H1 (cell line): ENCODE measurements at regions not wholly inside any gene's neighbourhood (a gene's known extent, or its start where the extent isn't known, plus 50 kb on each side); places are given as distances from the start of the nearest gene placed in this dataset.
A peak's percentile ranks its signal among the peaks of the same experiment; 100 is the strongest.

Source experiments
- CTCF ChIA-PET: fragments of 300-600 bp; sonication (Branson Sonifier 250); formaldehyde crosslinking; loops from one replicate; lab custom pipeline; 2021; ENCODE audit not compliant: partially characterized antibody; lab: Charles Lee
- POLR2A ChIA-PET: fragments of 300-600 bp; sonication (Branson Sonifier 250); formaldehyde crosslinking; loops from one replicate; lab custom pipeline; 2021; ENCODE audit warnings: inconsistent platforms; ENCODE audit not compliant: partially characterized antibody; lab: Charles Lee
- DNase-seq, 2 experiments: peaks; one replicate each; pipeline versions ENCODE4 v3.0.0 to v3.0.0-alpha.2; 2010 to 2022; ENCODE audit warnings: low spot score in 2 of 2, low read depth in 1 of 2, mixed read lengths in 1 of 2
- FAIRE-seq: peaks from 2 replicates; lab custom pipeline; 2011; peaks lifted over from hg19 to GRCh38; lab: Jason Lieb, UNC
- H2AFZ ChIP-seq: 2 replicates; pipeline ENCODE4 v1.8.1; 2012; ENCODE audit warnings: low read length, inconsistent platforms
- H2AK5ac ChIP-seq: 2 replicates; pipeline ENCODE4 v1.6.1; 2013; ENCODE audit warnings: low read depth, low read length
- H2BK120ac ChIP-seq: replicated peaks from 2 replicates; pipeline ENCODE3; 2013; ENCODE audit warnings: low read depth, low read length, inconsistent platforms
- H2BK12ac ChIP-seq: 2 replicates; pipeline ENCODE4 v1.6.1; 2013; ENCODE audit warnings: low read depth, low read length
- H2BK15ac ChIP-seq: 2 replicates; pipeline ENCODE4 v1.6.1; 2013; ENCODE audit warnings: low read length
- H2BK20ac ChIP-seq: 2 replicates; pipeline ENCODE4 v1.6.1; 2013; ENCODE audit warnings: low read length
- H2BK5ac ChIP-seq: 2 replicates; pipeline ENCODE4 v1.6.1; 2013; ENCODE audit warnings: low read depth, low read length
- H3K14ac ChIP-seq: 2 replicates; pipeline ENCODE4 v1.6.1; 2013; ENCODE audit warnings: inconsistent platforms; ENCODE audit not compliant: insufficient read length
- H3K18ac ChIP-seq: 2 replicates; pipeline ENCODE4 v1.6.1; 2013; ENCODE audit warnings: low read length; ENCODE audit errors: extremely low read depth
- H3K23ac ChIP-seq: 2 replicates; pipeline ENCODE4 v1.6.1; 2013; ENCODE audit warnings: inconsistent platforms; ENCODE audit not compliant: insufficient read length
- H3K23me2 ChIP-seq: 2 replicates; pipeline ENCODE4 v1.6.1; 2013; ENCODE audit warnings: low read depth, low read length
- H3K27ac ChIP-seq: 2 replicates; pipeline ENCODE4 v1.6.1; 2011; ENCODE audit warnings: low read depth, low read length, inconsistent platforms
- H3K27me3 ChIP-seq, 4 experiments: replicated peaks in 1 of 4; 1 replicate in 1 of 4; 2 replicates in 3 of 4; pipeline versions ENCODE4 v1.6.1 to v1.8.1; 2011 to 2013; ENCODE audit warnings: low read length in 3 of 4, mild to moderate bottlenecking in 3 of 4, inconsistent platforms in 2 of 4, mixed read lengths in 2 of 4, moderate library complexity in 1 of 4; ENCODE audit not compliant: control insufficient read depth in 3 of 4, insufficient read depth in 3 of 4; ENCODE audit errors: extremely low read depth in 1 of 4
- H3K36me3 ChIP-seq, 4 experiments: 2 replicates each; pipeline versions ENCODE4 v1.6.1 to v1.8.1; 2011 to 2013; ENCODE audit warnings: mild to moderate bottlenecking in 4 of 4, low read length in 3 of 4, moderate library complexity in 2 of 4, control low read depth in 1 of 4, inconsistent platforms in 1 of 4; ENCODE audit not compliant: insufficient read depth in 4 of 4, control insufficient read depth in 2 of 4
- H3K4ac ChIP-seq: replicated peaks from 2 replicates; pipeline ENCODE3; 2013; ENCODE audit warnings: low read length, low read depth, mixed read lengths, inconsistent platforms; ENCODE audit not compliant: insufficient read length
- H3K4me1 ChIP-seq, 4 experiments: replicated peaks in 1 of 4; 1 replicate in 1 of 4; 2 replicates in 3 of 4; pipeline versions ENCODE4 v1.6.1 to v1.8.1; 2011 to 2013; ENCODE audit warnings: low read length in 3 of 4, inconsistent platforms in 2 of 4, mixed read lengths in 1 of 4; ENCODE audit not compliant: insufficient read depth in 4 of 4, control insufficient read depth in 3 of 4
- H3K4me2 ChIP-seq, 2 experiments: 2 replicates each; pipeline versions ENCODE4 v1.6.1 to v1.8.1; 2011 to 2013; ENCODE audit warnings: low read depth in 2 of 2, low read length in 2 of 2, control low read depth in 1 of 2, inconsistent platforms in 1 of 2, mild to moderate bottlenecking in 1 of 2; ENCODE audit not compliant: insufficient read depth in 1 of 2
- H3K4me3 ChIP-seq, 4 experiments: fragments of 200-600, 300-600 bp in 1 of 4; sonication (generic), shearing (Covaris generic), sonication (Bioruptor Twin) in 1 of 4; 2 replicates each; pipeline versions ENCODE4 v1.5.1 to v1.8.1; 2011 to 2016; ENCODE audit warnings: low read length in 4 of 4, low read depth in 3 of 4, control low read depth in 2 of 4, inconsistent platforms in 2 of 4, mild to moderate bottlenecking in 2 of 4, mixed read lengths in 1 of 4, moderate library complexity in 1 of 4; ENCODE audit not compliant: insufficient read depth in 2 of 4; ENCODE audit errors: extremely low read depth in 1 of 4
- H3K56ac ChIP-seq: replicated peaks from 2 replicates; pipeline ENCODE3; 2013; ENCODE audit warnings: low read depth, mild to moderate bottlenecking, mixed read lengths, low read length, inconsistent platforms; ENCODE audit not compliant: insufficient read length
- H3K79me1 ChIP-seq: 2 replicates; pipeline ENCODE4 v1.6.1; 2013; ENCODE audit warnings: low read depth, low read length, control low read depth
- H3K79me2 ChIP-seq, 2 experiments: 2 replicates each; pipeline versions ENCODE4 v1.6.1 to v1.8.1; 2012 to 2013; ENCODE audit warnings: low read length in 2 of 2, mild to moderate bottlenecking in 2 of 2, inconsistent platforms in 1 of 2; ENCODE audit not compliant: insufficient read depth in 2 of 2, control insufficient read depth in 1 of 2
- H3K9ac ChIP-seq, 4 experiments: replicated peaks in 1 of 4; 1 replicate in 1 of 4; 2 replicates in 3 of 4; pipeline versions ENCODE4 v1.6.1 to v1.8.1; 2011 to 2013; ENCODE audit warnings: low read depth in 3 of 4, low read length in 3 of 4, control low read depth in 2 of 4, mild to moderate bottlenecking in 2 of 4, moderate library complexity in 2 of 4, inconsistent platforms in 1 of 4; ENCODE audit errors: extremely low read depth in 1 of 4
- H3K9me3 ChIP-seq, 2 experiments: 2 replicates each; pipeline versions ENCODE4 v1.6.1 to v1.8.1; 2012 to 2013; ENCODE audit warnings: mild to moderate bottlenecking in 2 of 2, moderate library complexity in 2 of 2, control low read depth in 1 of 2, inconsistent platforms in 1 of 2, low read depth in 1 of 2, low read length in 1 of 2, mixed read lengths in 1 of 2; ENCODE audit not compliant: insufficient read depth in 2 of 2
- H4K20me1 ChIP-seq, 2 experiments: replicated peaks in 1 of 2; 2 replicates each; pipeline versions ENCODE3 to v1.8.1; 2011 to 2013; ENCODE audit warnings: inconsistent platforms in 2 of 2, low read length in 2 of 2, mild to moderate bottlenecking in 1 of 2; ENCODE audit not compliant: insufficient read depth in 2 of 2, control insufficient read depth in 1 of 2
- H4K5ac ChIP-seq: 2 replicates; pipeline ENCODE4 v1.6.1; 2013; ENCODE audit warnings: low read length, low read depth, mixed read lengths, inconsistent platforms; ENCODE audit not compliant: insufficient read length
- H4K8ac ChIP-seq: 2 replicates; pipeline ENCODE4 v1.8.0; 2013; ENCODE audit warnings: mild to moderate bottlenecking, moderate library complexity, low read length, inconsistent platforms; ENCODE audit not compliant: insufficient read depth; ENCODE audit errors: extremely low read depth
- H4K91ac ChIP-seq: replicated peaks from 2 replicates; pipeline ENCODE3; 2013; ENCODE audit warnings: low read length, mixed read lengths, inconsistent platforms; ENCODE audit not compliant: insufficient read length
- PHF8 ChIP-seq: fragments of 200-600 bp; sonication (generic); conservative IDR thresholded peaks from 2 replicates; pipeline ENCODE4 v1.7.1; 2012; ENCODE audit warnings: low read depth, mild to moderate bottlenecking, inconsistent platforms, low read length, moderate library complexity
- RAD21 ChIP-seq, 2 experiments: IDR thresholded peaks in 1 of 2; conservative IDR thresholded peaks in 1 of 2; 2 replicates each; pipeline ENCODE4 v1.6.1; 2011; ENCODE audit warnings: low read depth in 2 of 2, low read length in 2 of 2, improper control_type of control experiment in 1 of 2, inconsistent platforms in 1 of 2, mild to moderate bottlenecking in 1 of 2, moderate library complexity in 1 of 2
- WGBS, 2 experiments: shearing (Covaris generic) in 1 of 2; methylation state at CpG; one replicate each; pipeline versions ENCODE4 v1.1.6 to v1.1.7; 2013 to 2015; ENCODE audit warnings: low lambda C conversion rate in 2 of 2, mixed read lengths in 2 of 2, inconsistent platforms in 1 of 2, low coverage in 1 of 2, missing lambda C conversion rate in 1 of 2; ENCODE audit not compliant: insufficient replicate concordance in 2 of 2, insufficient coverage in 1 of 2, insufficient read length in 1 of 2; ENCODE audit errors: extremely low coverage in 1 of 2, missing lambda C conversion rate in 1 of 2; 5-methylcytosine and 5-hydroxymethylcytosine counted together
- TF ChIP-seq, protein P1 (sequence below), 3 experiments: IDR thresholded peaks; 1 replicate in 2 of 3; 2 replicates in 1 of 3; pipeline versions ENCODE4 v1.5.1 to v1.6.1; 2011; ENCODE audit warnings: low read length in 3 of 3, mild to moderate bottlenecking in 3 of 3, inconsistent platforms in 2 of 3, low read depth in 1 of 3, moderate library complexity in 1 of 3; ENCODE audit not compliant: insufficient read depth in 1 of 3; ENCODE audit errors: control extremely low read depth in 1 of 3

DNA sequence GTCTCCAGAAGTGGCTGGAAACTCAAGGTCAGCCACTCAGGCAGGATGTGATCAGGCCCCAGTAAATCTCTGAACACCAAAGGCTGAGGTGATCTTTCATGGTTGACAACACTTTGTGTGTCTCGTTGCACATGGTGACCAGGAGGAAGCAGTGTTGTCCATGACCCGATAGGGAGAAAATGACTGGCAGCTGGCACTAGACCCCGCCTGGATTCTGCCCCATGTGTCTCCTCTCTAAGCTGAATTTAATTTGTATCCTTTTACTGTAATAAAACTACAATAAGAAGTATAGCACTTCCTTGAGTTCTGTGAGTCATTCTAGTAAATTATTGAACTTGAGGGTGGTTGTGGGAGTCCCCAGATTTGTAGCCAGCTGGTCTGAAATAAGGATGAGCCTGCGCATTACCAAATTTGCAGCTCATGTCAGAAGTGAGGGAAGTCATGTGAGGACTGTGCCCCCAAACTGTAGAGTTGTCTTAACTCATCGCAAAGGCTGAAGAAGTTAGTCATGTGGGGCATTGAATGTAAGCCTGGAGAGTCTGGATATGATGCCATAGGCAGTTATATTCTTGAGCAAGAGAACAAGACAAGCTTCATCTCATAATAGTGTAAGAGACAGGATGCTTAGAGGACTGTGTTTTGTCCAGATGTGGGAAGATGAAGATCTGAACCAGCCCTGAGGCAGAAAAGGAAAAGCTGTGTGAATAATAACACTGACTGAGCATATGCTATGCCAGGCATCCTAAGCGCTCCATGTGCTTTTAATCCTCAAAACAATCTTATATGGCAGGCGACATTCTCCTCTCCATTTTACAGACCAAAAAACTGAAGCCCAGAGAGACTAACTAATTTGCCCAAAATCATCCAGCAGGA is 55.9 kb downstream of the TMEM215 start:
- no peak for TF ChIP-seq PHF8
- peak; percentile 15; a peak in 2 of 4 replicates for TF ChIP-seq RAD21 (IDR thresholded peaks at IDR 0.05 in 1 of 2, conservative IDR thresholded peaks at IDR 0.05 in 1 of 2; ENCODE audit: low read depth in 2 of 2, low read length in 2 of 2)
- TF ChIP-seq, protein P1, sequence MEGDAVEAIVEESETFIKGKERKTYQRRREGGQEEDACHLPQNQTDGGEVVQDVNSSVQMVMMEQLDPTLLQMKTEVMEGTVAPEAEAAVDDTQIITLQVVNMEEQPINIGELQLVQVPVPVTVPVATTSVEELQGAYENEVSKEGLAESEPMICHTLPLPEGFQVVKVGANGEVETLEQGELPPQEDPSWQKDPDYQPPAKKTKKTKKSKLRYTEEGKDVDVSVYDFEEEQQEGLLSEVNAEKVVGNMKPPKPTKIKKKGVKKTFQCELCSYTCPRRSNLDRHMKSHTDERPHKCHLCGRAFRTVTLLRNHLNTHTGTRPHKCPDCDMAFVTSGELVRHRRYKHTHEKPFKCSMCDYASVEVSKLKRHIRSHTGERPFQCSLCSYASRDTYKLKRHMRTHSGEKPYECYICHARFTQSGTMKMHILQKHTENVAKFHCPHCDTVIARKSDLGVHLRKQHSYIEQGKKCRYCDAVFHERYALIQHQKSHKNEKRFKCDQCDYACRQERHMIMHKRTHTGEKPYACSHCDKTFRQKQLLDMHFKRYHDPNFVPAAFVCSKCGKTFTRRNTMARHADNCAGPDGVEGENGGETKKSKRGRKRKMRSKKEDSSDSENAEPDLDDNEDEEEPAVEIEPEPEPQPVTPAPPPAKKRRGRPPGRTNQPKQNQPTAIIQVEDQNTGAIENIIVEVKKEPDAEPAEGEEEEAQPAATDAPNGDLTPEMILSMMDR (IDR thresholded peaks at IDR 0.05; ENCODE audit: control extremely low read depth in 1 of 3, insufficient read depth in 1 of 3, low read depth in 1 of 3, low read length in 3 of 3): peak in 1 of 3 experiments; percentile 6; a peak in 2 of 4 replicates
- 86% methylated on average over 7 of the region's 7 CpGs; no CpG with 5 or more reads in 1 of the 2 experiments for WGBS, 2 experiments
- Histone ChIP-seq H3K23me2 (no peaks in the 10 kb centered on the region), H2BK120ac (no peak overlapping the region), H3K79me2 (no peaks in the 10 kb centered on the region), H4K91ac (no peak overlapping the region), H2AK5ac (no peak overlapping the region), H2BK5ac (no peak overlapping the region), H3K79me1 (no peaks in the 10 kb centered on the region), H2BK15ac (no peak overlapping the region), H4K5ac (no peak overlapping the region), H4K8ac (no peak overlapping the region), H3K27ac (no peak overlapping the region), H3K9me3 (no peaks in the 10 kb centered on the region), H3K27me3 (peaks cover 0 to 1% (median 0%) of the 10 kb centered on the region in 4 experiments; a peak in 1 of 7 replicates), H3K36me3 (no peaks in the 10 kb centered on the region), H3K4me1 (0 out of 7 replicates have a peak, but pooled peaks cover 0 to 2% (median 0%) of the 10 kb centered on the region in 4 experiments), H3K4ac (no peak overlapping the region), H2AFZ (no peak overlapping the region), H3K18ac (no peak overlapping the region), H3K56ac (no peak overlapping the region), H2BK20ac (no peak overlapping the region), H3K4me3 (no peak overlapping the region), H4K20me1 (no peaks in the 10 kb centered on the region), H2BK12ac (no peak overlapping the region), H3K23ac (no peak overlapping the region), H3K4me2 (no peak overlapping the region), H3K14ac (no peak overlapping the region), H3K9ac (no peak overlapping the region)
- FAIRE-seq (no peak), DNase-seq (no peak)
- ChIA-PET CTCF (interaction anchor here (0.7 to 2.3 kb wide), 10 partner anchors 10 to 260 kb away, joined by 3 to 11 read pairs (median 4); partner anchors contain the start of gene TMEM215), POLR2A (no interaction called here)
